B cell (primary cell): ENCODE measurements at regions not wholly inside any gene's neighbourhood (a gene's known extent, or its start where the extent isn't known, plus 50 kb on each side); places are given as distances from the start of the nearest gene placed in this dataset.

ENCODE experiments used
- ATAC-seq: fragments of 200-7000 bp; cut with Tn5 transposase; one replicate; pipeline ENCODE4 v1.10.0; 2021; ENCODE audit warnings: low read depth, mild to moderate bottlenecking, moderate number of reproducible peaks, moderate library complexity
- CTCF ChIA-PET: fragments of 350-600 bp; sonication (Branson Sonifier 250); formaldehyde crosslinking; loops from one replicate; lab custom pipeline; 2021; ENCODE audit warnings: antibody characterized with exemption, inconsistent platforms; lab: Charles Lee
- POLR2A ChIA-PET: fragments of 350-600 bp; sonication (Branson Sonifier 250); formaldehyde crosslinking; loops from one replicate; lab custom pipeline; 2021; ENCODE audit warnings: antibody characterized with exemption; lab: Charles Lee
- DNase-seq: peaks from one replicate; pipeline ENCODE4 v3.0.0; 2013
- H2AFZ ChIP-seq: 2 replicates; pipeline ENCODE4 v1.6.1; 2012; ENCODE audit warnings: mild to moderate bottlenecking, low read depth, low read length; ENCODE audit not compliant: insufficient read depth, poor library complexity, severe bottlenecking
- H3K27ac ChIP-seq, 2 donors: 1 replicate in 1 of 2; 2 replicates in 1 of 2; pipeline ENCODE4 v1.5.1; 2012 to 2013; ENCODE audit warnings: low read length in 2 of 2, mild to moderate bottlenecking in 2 of 2, moderate library complexity in 1 of 2
- H3K27me3 ChIP-seq, 4 experiments: fragments of 200-600 bp in 1 of 4; sonication (generic) in 1 of 4; replicated peaks in 1 of 4; 1 replicate in 2 of 4; 2 replicates in 2 of 4; pipeline versions ENCODE4 v1.6.1 to v1.7.0; 2013 to 2016; ENCODE audit warnings: low read length in 3 of 4, mild to moderate bottlenecking in 2 of 4, mixed read lengths in 1 of 4, moderate library complexity in 1 of 4; ENCODE audit not compliant: insufficient read depth in 4 of 4, control insufficient read depth in 3 of 4; ENCODE audit errors: control extremely low read depth in 1 of 4
- H3K36me3 ChIP-seq, 2 experiments: replicated peaks in 1 of 2; 1 replicate in 1 of 2; 2 replicates in 1 of 2; pipeline versions ENCODE4 v1.6.1 to v1.7.1; 2013; ENCODE audit warnings: low read length in 1 of 2; ENCODE audit not compliant: insufficient read depth in 2 of 2, control insufficient read depth in 1 of 2; ENCODE audit errors: control extremely low read depth in 1 of 2, extremely low read depth in 1 of 2
- H3K4me1 ChIP-seq, 2 donors: fragments of 200-600 bp in 1 of 2; sonication (generic) in 1 of 2; 1 replicate in 1 of 2; 2 replicates in 1 of 2; pipeline versions ENCODE4 v1.5.1 to v1.6.1; 2013 to 2017; ENCODE audit warnings: low read length in 2 of 2; ENCODE audit not compliant: control insufficient read depth in 2 of 2, insufficient read depth in 2 of 2
- H3K4me2 ChIP-seq: replicated peaks from 2 replicates; pipeline ENCODE3; 2012; ENCODE audit warnings: mild to moderate bottlenecking, low read depth, low read length; ENCODE audit not compliant: poor library complexity, severe bottlenecking
- H3K4me3 ChIP-seq, 5 experiments: fragments of 200-600 bp in 1 of 5; sonication (generic) in 1 of 5; 1 replicate in 3 of 5; 2 replicates in 2 of 5; pipeline versions ENCODE4 v1.5.1 to v1.7.0; 2011 to 2016; ENCODE audit warnings: low read length in 4 of 5, mild to moderate bottlenecking in 4 of 5, low read depth in 2 of 5, control low read depth in 1 of 5, moderate library complexity in 1 of 5; ENCODE audit not compliant: insufficient read depth in 1 of 5; ENCODE audit errors: control extremely low read depth in 1 of 5, extremely low read depth in 1 of 5
- H3K79me2 ChIP-seq: fragments of 200-600 bp; sonication (generic); one replicate; pipeline ENCODE4 v1.6.0; 2016; ENCODE audit warnings: low read length; ENCODE audit not compliant: control insufficient read depth, insufficient read depth
- H3K9ac ChIP-seq: fragments of 200-600 bp; sonication (generic); 2 replicates; pipeline ENCODE4 v1.6.1; 2017; ENCODE audit warnings: mild to moderate bottlenecking, low read length, moderate library complexity
- H3K9me3 ChIP-seq, 3 donors: one replicate each; pipeline versions ENCODE4 v1.6.1 to v1.7.1; 2013; ENCODE audit warnings: low read length in 2 of 3; ENCODE audit not compliant: control insufficient read depth in 2 of 3, insufficient read depth in 1 of 3; ENCODE audit errors: control extremely low read depth in 1 of 3
- H4K20me1 ChIP-seq: 2 replicates; pipeline ENCODE4 v1.6.0; 2012; ENCODE audit warnings: mild to moderate bottlenecking, low read length; ENCODE audit not compliant: insufficient read depth, control insufficient read depth, poor library complexity, severe bottlenecking
- H3K27ac Mint-ChIP-seq: one replicate; pipeline ENCODE4 v1.8.0; 2021; ENCODE audit warnings: mixed read lengths
- H3K27me3 Mint-ChIP-seq: one replicate; pipeline ENCODE4 v1.8.0; 2021; ENCODE audit warnings: mixed read lengths
- H3K4me1 Mint-ChIP-seq: one replicate; pipeline ENCODE4 v1.8.0; 2021; ENCODE audit warnings: mixed read lengths
- H3K4me3 Mint-ChIP-seq: one replicate; pipeline ENCODE4 v1.8.0; 2021; ENCODE audit warnings: mixed read lengths
- H3K9me3 Mint-ChIP-seq: one replicate; pipeline ENCODE4 v1.8.0; 2022; ENCODE audit warnings: mixed read lengths; ENCODE audit not compliant: insufficient read depth
- CTCF ChIP-seq: fragments of 200-600 bp; IDR thresholded peaks from one replicate; pipeline ENCODE4 v1.8.0; 2022; ENCODE audit warnings: antibody characterized with exemption, mild to moderate bottlenecking
- EZH2 ChIP-seq: IDR thresholded peaks from 2 replicates; pipeline ENCODE4 v1.6.1; 2012; ENCODE audit warnings: borderline replicate concordance, low read depth, mild to moderate bottlenecking, moderate library complexity, low read length; ENCODE audit not compliant: insufficient read depth, poor library complexity, severe bottlenecking
- WGBS: methylation state at CpG from one replicate; pipeline ENCODE4 v1.1.5; 2013; ENCODE audit warnings: missing lambda C conversion rate; ENCODE audit not compliant: insufficient coverage; 5-methylcytosine and 5-hydroxymethylcytosine counted together
- intact Hi-C: fragments of 100-400 bp; cut with micrococcal nuclease; formaldehyde crosslinking; loops from one replicate; pipeline ENCODE4 v1.10.0; 2022

GRCh38 chr5:61617039-61617438 lies 285.0 kb downstream of the ZSWIM6 start:
- ATAC-seq = no peak
- ChIA-PET POLR2A (no interaction called here), CTCF (interaction anchor here (1.5 kb wide), 1 partner anchor 40 kb away, joined by 3 read pairs; no protein-coding TSS in a partner anchor)
- H3K4me3 ChIP-seq = no peak overlapping the region
- peaks cover 17 to 27% of the 10 kb centered on the region in 2 donors for H3K4me1 ChIP-seq
- no peaks in the 10 kb centered on the region for H4K20me1 ChIP-seq
- no peaks in the 10 kb centered on the region for H3K9me3 Mint-ChIP-seq
- no peaks in the 10 kb centered on the region for H3K9me3 ChIP-seq
- H3K4me1 Mint-ChIP-seq = peaks cover 20% of the 10 kb centered on the region
- H3K27ac ChIP-seq = no peak overlapping the region
- TF ChIP-seq EZH2 = no peak
- TF ChIP-seq CTCF = no peak
- intact Hi-C loops = no loop called here
- no peaks in the 10 kb centered on the region for H3K79me2 ChIP-seq
- no peak overlapping the region for H3K4me2 ChIP-seq
- DNase-seq = no peak
- no peaks in the 10 kb centered on the region for H3K36me3 ChIP-seq
- 88% methylated on average over 2 of the region's 3 CpGs for WGBS
- H3K27ac Mint-ChIP-seq = no peak overlapping the region
- H3K27me3 ChIP-seq = peaks cover 0 to 3% (median 0%) of the 10 kb centered on the region in 4 experiments
- H3K9ac ChIP-seq = no peak overlapping the region
- H3K27me3 Mint-ChIP-seq = peaks cover 4% of the 10 kb centered on the region
- no peak overlapping the region for H3K4me3 Mint-ChIP-seq
- no peak overlapping the region for H2AFZ ChIP-seq

- no peak for DNase-seq
- Histone ChIP-seq H2AFZ (no peak overlapping the region), H3K9ac (no peak overlapping the region), H3K4me3 (no peak overlapping the region), H3K4me1 (peaks cover 17 to 27% of the 10 kb centered on the region in 2 donors), H3K27me3 (peaks cover 0 to 3% (median under 1%) of the 10 kb centered on the region in 4 experiments), H3K79me2 (no peaks in the 10 kb centered on the region), H3K36me3 (no peaks in the 10 kb centered on the region), H3K9me3 (no peaks in the 10 kb centered on the region), H4K20me1 (no peaks in the 10 kb centered on the region), H3K27ac (no peak overlapping the region), H3K4me2 (no peak overlapping the region)
- Mint-ChIP-seq H3K27me3 (peaks cover 4% of the 10 kb centered on the region), H3K4me1 (peaks cover 20% of the 10 kb centered on the region), H3K9me3 (no peaks in the 10 kb centered on the region), H3K4me3 (no peak overlapping the region), H3K27ac (no peak overlapping the region)
- TF ChIP-seq CTCF = no peak
- no peak for TF ChIP-seq EZH2
- no peak for ATAC-seq
- WGBS = 80% methylated on average over 1 of the region's 2 CpGs
- POLR2A ChIA-PET = no interaction called here
- intact Hi-C loops = no loop called here
- CTCF ChIA-PET = interaction anchor here (1.5 kb wide), 1 partner anchor 39 kb away, joined by 3 read pairs; no protein-coding TSS in a partner anchor
Observed at GRCh38 chr5:61617995-61618525, 286.0 kb downstream of the ZSWIM6 start.
